AG04449 (cell line): ENCODE measurements at regions not wholly inside any gene's neighbourhood (a gene's known extent, or its start where the extent isn't known, plus 50 kb on each side); places are given as distances from the start of the nearest gene placed in this dataset.

Experiments
- CTCF ChIA-PET: fragments of 350-600 bp; formaldehyde crosslinking; extraction: SDS; loops from one replicate; lab custom pipeline; 2021; ENCODE audit warnings: antibody characterized with exemption; lab: Yijun Ruan, JAX
- POLR2A ChIA-PET: fragments of 400-600, 350-600 bp; formaldehyde crosslinking; extraction: SDS; loops from one replicate; lab custom pipeline; 2020; ENCODE audit warnings: antibody characterized with exemption, inconsistent platforms; lab: Yijun Ruan, JAX
- DNase-seq: peaks from one replicate; pipeline ENCODE4 v3.0.0-alpha.2; 2010; ENCODE audit warnings: low read depth, low spot score
- H3K4me3 ChIP-seq: 2 replicates; pipeline ENCODE4 v1.5.1; 2011; ENCODE audit warnings: low read depth, mild to moderate bottlenecking, control low read depth, low read length
- TF ChIP-seq, protein P1 (sequence below): IDR thresholded peaks from one replicate; pipeline ENCODE4 v1.5.1; 2011; ENCODE audit warnings: mild to moderate bottlenecking, moderate library complexity, low read length, control low read depth, inconsistent platforms; ENCODE audit not compliant: insufficient read depth; ENCODE audit errors: missing control alignments

GRCh38 chr5:166768536-166768935 lies 1522.9 kb upstream of the WWC1 start:
- CTCF ChIA-PET: no interaction called here
- TF ChIP-seq, protein P1, sequence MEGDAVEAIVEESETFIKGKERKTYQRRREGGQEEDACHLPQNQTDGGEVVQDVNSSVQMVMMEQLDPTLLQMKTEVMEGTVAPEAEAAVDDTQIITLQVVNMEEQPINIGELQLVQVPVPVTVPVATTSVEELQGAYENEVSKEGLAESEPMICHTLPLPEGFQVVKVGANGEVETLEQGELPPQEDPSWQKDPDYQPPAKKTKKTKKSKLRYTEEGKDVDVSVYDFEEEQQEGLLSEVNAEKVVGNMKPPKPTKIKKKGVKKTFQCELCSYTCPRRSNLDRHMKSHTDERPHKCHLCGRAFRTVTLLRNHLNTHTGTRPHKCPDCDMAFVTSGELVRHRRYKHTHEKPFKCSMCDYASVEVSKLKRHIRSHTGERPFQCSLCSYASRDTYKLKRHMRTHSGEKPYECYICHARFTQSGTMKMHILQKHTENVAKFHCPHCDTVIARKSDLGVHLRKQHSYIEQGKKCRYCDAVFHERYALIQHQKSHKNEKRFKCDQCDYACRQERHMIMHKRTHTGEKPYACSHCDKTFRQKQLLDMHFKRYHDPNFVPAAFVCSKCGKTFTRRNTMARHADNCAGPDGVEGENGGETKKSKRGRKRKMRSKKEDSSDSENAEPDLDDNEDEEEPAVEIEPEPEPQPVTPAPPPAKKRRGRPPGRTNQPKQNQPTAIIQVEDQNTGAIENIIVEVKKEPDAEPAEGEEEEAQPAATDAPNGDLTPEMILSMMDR: no peak
- H3K4me3 ChIP-seq: no peak overlapping the region
- POLR2A ChIA-PET: no interaction called here
- DNase-seq: no peak

DNA sequence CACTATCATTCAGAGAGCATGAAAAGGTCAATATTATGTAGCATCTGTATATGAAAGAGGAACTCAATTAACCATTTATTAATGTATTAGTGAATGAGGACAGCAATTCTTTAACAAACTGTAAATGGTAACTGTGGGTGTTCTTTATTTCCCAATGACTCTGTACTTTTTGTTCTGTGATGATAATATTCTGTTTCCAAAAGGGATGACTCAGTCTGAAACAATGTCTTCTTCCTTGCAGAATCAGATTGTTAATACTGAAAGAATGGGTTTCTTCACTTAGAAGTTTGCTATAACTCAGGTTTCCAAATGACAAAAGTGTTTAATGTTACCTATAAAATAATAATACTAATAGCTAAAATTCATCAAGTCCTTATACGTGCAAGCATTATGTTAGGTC lies 1518.7 kb upstream of the WWC1 start:
- no peak for DNase-seq
- POLR2A ChIA-PET: no interaction called here
- CTCF ChIA-PET: no interaction called here
- TF ChIP-seq, protein P1: no peak
- H3K4me3 ChIP-seq: no peak overlapping the region

DNA sequence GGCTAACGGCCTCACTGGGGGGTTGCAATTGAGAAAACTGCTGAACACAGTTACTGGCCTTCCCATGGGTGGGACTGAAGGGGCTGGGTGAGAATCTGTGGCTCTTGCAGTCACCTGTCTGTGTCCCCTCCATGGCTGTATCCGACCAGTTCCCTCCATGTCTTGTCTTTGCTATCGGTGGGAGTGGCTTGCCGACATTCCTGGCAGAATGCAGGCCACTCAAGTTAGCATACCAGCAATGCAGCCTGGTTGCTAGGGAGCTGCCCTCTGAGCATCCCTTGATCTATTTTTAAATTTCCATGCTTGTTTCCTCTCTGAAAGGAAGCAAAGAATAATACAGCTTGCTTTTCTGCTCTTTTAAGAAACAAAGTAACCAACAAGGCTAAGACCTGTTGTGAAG lies 1509.7 kb upstream of the WWC1 start:
- ChIA-PET POLR2A (no interaction called here), CTCF (no interaction called here)
- no peak for DNase-seq
- TF ChIP-seq, protein P1: no peak
- H3K4me3 ChIP-seq: no peak overlapping the region

DNA sequence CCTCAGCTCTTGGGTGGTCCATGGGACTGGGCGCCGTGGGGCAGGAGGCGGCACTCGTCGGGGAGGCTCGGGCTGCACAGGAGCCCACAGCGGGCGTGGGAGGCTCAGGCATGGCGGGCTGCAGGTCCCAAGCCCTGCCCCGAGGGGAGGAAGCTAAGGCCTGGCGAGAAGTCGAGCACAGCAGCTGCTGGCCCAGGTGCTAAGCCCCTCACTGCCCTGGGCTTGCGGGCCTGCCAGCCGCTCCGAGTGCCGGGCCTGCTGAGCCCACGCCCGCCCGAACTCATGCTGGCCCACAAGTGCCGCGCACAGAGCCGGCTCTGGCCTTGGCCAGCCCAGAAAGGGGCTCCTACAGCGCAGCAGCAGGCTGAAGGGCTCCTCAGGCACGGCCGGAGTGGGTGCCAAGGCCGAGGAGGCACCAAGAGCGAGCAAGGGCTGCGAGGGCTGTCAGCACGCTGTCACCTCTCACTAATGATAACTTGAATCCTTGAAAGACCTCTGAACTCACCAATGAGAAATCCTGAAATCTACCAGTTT lies 1506.8 kb upstream of the WWC1 start:
- H3K4me3 ChIP-seq: no peak overlapping the region
- no peak for DNase-seq
- TF ChIP-seq, protein P1: no peak
- ChIA-PET CTCF (no interaction called here), POLR2A (no interaction called here)

GRCh38 chr5:166786178-166786577 lies 1505.3 kb upstream of the WWC1 start:
- ChIA-PET POLR2A (no interaction called here), CTCF (no interaction called here)
- no peak overlapping the region for H3K4me3 ChIP-seq
- TF ChIP-seq, protein P1: no peak
- no peak for DNase-seq

GRCh38 chr5:166786889-166787288 lies 1504.6 kb upstream of the WWC1 start:
- POLR2A ChIA-PET: no interaction called here
- CTCF ChIA-PET: no interaction called here

More at GRCh38 chr5:166786889-166787288, 1504.6 kb upstream of the WWC1 start:
- no peak overlapping the region for H3K4me3 ChIP-seq
- DNase-seq: no peak
- TF ChIP-seq, protein P1: no peak
